Trophoblast cell (in vitro differentiated cells and primary cell): ENCODE measurements at regions not wholly inside any gene's neighbourhood (a gene's known extent, or its start where the extent isn't known, plus 50 kb on each side); places are given as distances from the start of the nearest gene placed in this dataset.

ENCODE experiments used
- DNase-seq, 2 donors: peaks; one replicate each; pipeline ENCODE4 v3.0.0-alpha.2; 2016
- H2AFZ ChIP-seq: 2 replicates; pipeline ENCODE4 v1.6.1; 2013; ENCODE audit warnings: low read length, moderate library complexity, mild to moderate bottlenecking; ENCODE audit not compliant: insufficient read depth, poor library complexity
- H2AK5ac ChIP-seq: 2 replicates; pipeline ENCODE4 v1.6.1; 2013; ENCODE audit warnings: mild to moderate bottlenecking, low read length
- H2BK120ac ChIP-seq: 2 replicates; pipeline ENCODE4 v1.6.1; 2013; ENCODE audit warnings: low read length, mild to moderate bottlenecking, moderate library complexity; ENCODE audit not compliant: insufficient read depth, poor library complexity
- H2BK12ac ChIP-seq: 2 replicates; pipeline ENCODE4 v1.6.1; 2013; ENCODE audit warnings: mild to moderate bottlenecking, low read length, moderate library complexity
- H2BK5ac ChIP-seq: 2 replicates; pipeline ENCODE4 v1.6.1; 2013; ENCODE audit warnings: low read length, low read depth, moderate library complexity, mild to moderate bottlenecking; ENCODE audit not compliant: poor library complexity
- H3K14ac ChIP-seq: 2 replicates; pipeline ENCODE4 v1.6.1; 2013; ENCODE audit warnings: mild to moderate bottlenecking, low read length
- H3K18ac ChIP-seq: 2 replicates; pipeline ENCODE4 v1.6.1; 2013; ENCODE audit warnings: mild to moderate bottlenecking, low read length
- H3K23ac ChIP-seq: 2 replicates; pipeline ENCODE4 v1.6.1; 2013; ENCODE audit warnings: low read length
- H3K27ac ChIP-seq: 2 replicates; pipeline ENCODE4 v1.5.1; 2013; ENCODE audit warnings: low read depth, mild to moderate bottlenecking, inconsistent platforms, low read length, moderate library complexity
- H3K27me3 ChIP-seq: 2 replicates; pipeline ENCODE4 v1.6.1; 2013; ENCODE audit warnings: inconsistent platforms, mild to moderate bottlenecking, low read length, moderate library complexity; ENCODE audit not compliant: insufficient read depth
- H3K36me3 ChIP-seq, 2 experiments: 1 replicate in 1 of 2; 2 replicates in 1 of 2; pipeline ENCODE4 v1.6.1; 2013; ENCODE audit warnings: low read length in 2 of 2, mild to moderate bottlenecking in 2 of 2, moderate library complexity in 1 of 2; ENCODE audit not compliant: insufficient read depth in 2 of 2, control insufficient read depth in 1 of 2
- H3K4ac ChIP-seq: 2 replicates; pipeline ENCODE4 v1.6.1; 2013; ENCODE audit warnings: low read depth, mild to moderate bottlenecking, low read length, moderate library complexity
- H3K4me1 ChIP-seq, 2 experiments: 1 replicate in 1 of 2; 2 replicates in 1 of 2; pipeline ENCODE4 v1.6.1; 2013; ENCODE audit warnings: low read length in 2 of 2, mild to moderate bottlenecking in 2 of 2, moderate library complexity in 1 of 2; ENCODE audit not compliant: insufficient read depth in 2 of 2, control insufficient read depth in 1 of 2
- H3K4me2 ChIP-seq: 2 replicates; pipeline ENCODE4 v1.6.1; 2013; ENCODE audit warnings: inconsistent platforms, mild to moderate bottlenecking, low read length, moderate library complexity
- H3K4me3 ChIP-seq: 2 replicates; pipeline ENCODE4 v1.5.1; 2013; ENCODE audit warnings: mild to moderate bottlenecking, low read depth, low read length, inconsistent platforms
- H3K79me1 ChIP-seq: one replicate; pipeline ENCODE4 v1.6.1; 2013; ENCODE audit warnings: low read length
- H3K79me2 ChIP-seq: 2 replicates; pipeline ENCODE4 v1.6.1; 2013; ENCODE audit warnings: low read length, mild to moderate bottlenecking; ENCODE audit not compliant: control insufficient read depth, insufficient read depth, poor library complexity
- H3K9ac ChIP-seq: 2 replicates; pipeline ENCODE4 v1.6.1; 2013; ENCODE audit warnings: mild to moderate bottlenecking, low read length
- H3K9me3 ChIP-seq: 2 replicates; pipeline ENCODE4 v1.6.1; 2013; ENCODE audit warnings: low read depth, mild to moderate bottlenecking, control low read depth, inconsistent platforms, low read length; ENCODE audit not compliant: insufficient read depth
- H4K12ac ChIP-seq: 2 replicates; pipeline ENCODE4 v1.6.1; 2013; ENCODE audit warnings: low read depth, mild to moderate bottlenecking, low read length, moderate library complexity
- H4K8ac ChIP-seq: 2 replicates; pipeline ENCODE4 v1.6.1; 2013; ENCODE audit warnings: low read depth, mild to moderate bottlenecking, low read length, moderate library complexity
- H4K91ac ChIP-seq: one replicate; pipeline ENCODE4 v1.6.1; 2013; ENCODE audit warnings: low read depth, mild to moderate bottlenecking, low read length, moderate library complexity
- WGBS: extraction: QIAGEN DNeasy Blood & Tissue Kit; methylation state at CpG from one replicate; pipeline ENCODE4 v1.1.7; 2013; ENCODE audit warnings: missing lambda C conversion rate; ENCODE audit not compliant: insufficient read length, insufficient coverage; ENCODE audit errors: extremely low coverage; 5-methylcytosine and 5-hydroxymethylcytosine counted together

- DNase-seq, result no peak
- no peak overlapping the region for H3K9ac ChIP-seq
- peaks cover 43% of the 10 kb centered on the region for H3K27me3 ChIP-seq
- H3K23ac ChIP-seq, result peak overlapping the region; percentile 48
- peaks cover 4 to 5% of the 10 kb centered on the region in 2 experiments for H3K4me1 ChIP-seq
- peak overlapping the region; percentile 56 for H3K4me2 ChIP-seq
- no peak overlapping the region for H2AK5ac ChIP-seq
- no peak overlapping the region for H4K91ac ChIP-seq
- H3K4me3 ChIP-seq, result no peak overlapping the region
- no peak overlapping the region for H4K12ac ChIP-seq
- no peak overlapping the region for H2BK5ac ChIP-seq
- no peak overlapping the region for H3K18ac ChIP-seq
- H3K4ac ChIP-seq, result no peak overlapping the region
- no peak overlapping the region for H2BK12ac ChIP-seq
- no peak overlapping the region for H2BK120ac ChIP-seq
- H3K27ac ChIP-seq, result no peak overlapping the region
- H3K9me3 ChIP-seq, result no peaks in the 10 kb centered on the region
- H3K36me3 ChIP-seq, result no peaks in the 10 kb centered on the region
- no peak overlapping the region for H4K8ac ChIP-seq
- H3K79me2 ChIP-seq, result no peaks in the 10 kb centered on the region
- H3K79me1 ChIP-seq, result no peaks in the 10 kb centered on the region
- H2AFZ ChIP-seq, result no peak overlapping the region
- H3K14ac ChIP-seq, result no peak overlapping the region
- WGBS, result no CpG with 5 or more reads among the region's 20 CpGs
Measured at GRCh38 chr15:96408591-96409183, 78.2 kb downstream of the NR2F2 start.

DNA sequence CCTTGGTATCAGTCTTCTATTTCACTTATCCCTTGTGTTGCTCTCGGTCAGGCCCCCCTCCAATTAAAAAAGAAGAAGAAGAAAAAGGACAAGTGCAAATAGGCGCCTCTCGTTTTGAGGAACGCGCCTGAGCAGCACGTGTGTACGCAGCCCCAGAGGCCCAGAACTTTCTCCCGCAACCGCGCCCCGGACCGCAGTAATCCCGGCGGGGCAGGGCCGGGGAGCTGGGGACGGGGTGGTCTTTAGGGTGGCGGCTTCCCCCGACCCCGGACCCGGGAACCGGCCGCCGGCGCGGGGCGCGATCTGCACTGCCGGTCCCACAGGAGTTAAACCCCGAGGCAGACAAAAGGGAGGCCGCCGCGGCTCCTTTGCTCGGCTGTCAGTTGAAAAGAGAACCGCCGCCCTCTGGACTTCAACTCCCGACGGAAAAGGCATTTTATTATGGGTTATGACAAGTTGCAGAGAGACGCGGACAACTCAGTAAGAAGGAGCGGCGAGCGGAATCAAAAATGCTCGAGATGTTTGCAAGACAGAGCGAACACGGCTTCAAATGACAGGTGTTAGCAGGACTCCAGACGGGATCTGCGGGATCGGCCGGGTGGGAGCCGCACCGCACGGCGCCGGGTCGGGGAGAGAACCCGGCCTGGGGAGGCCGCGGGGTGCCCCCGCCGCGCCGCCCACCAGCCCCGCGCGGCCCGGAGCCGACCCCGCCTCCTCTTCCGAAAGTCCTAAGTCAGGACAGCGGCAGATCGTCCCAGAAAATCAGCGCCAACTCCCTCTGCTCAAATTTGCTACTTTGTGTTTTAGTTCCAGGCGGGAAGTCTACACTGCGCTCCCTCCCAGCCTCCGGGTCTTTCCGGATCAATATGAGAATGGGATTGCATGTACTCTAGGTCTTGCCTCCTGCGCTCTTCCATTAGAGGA, 79.0 kb downstream of the NR2F2 start:
- no peak overlapping the region for H2BK5ac ChIP-seq
- no peak overlapping the region for H3K27ac ChIP-seq
- no peak overlapping the region for H3K23ac ChIP-seq
- no peak overlapping the region for H3K14ac ChIP-seq
- peak overlapping the region; percentile 27 for H2AFZ ChIP-seq
- no peak overlapping the region for H2AK5ac ChIP-seq
- WGBS, result no CpG with 5 or more reads among the region's 77 CpGs
- no peak overlapping the region for H4K8ac ChIP-seq
- no peaks in the 10 kb centered on the region for H3K79me2 ChIP-seq
- no peak overlapping the region for H3K4me3 ChIP-seq
- H3K9me3 ChIP-seq, result no peaks in the 10 kb centered on the region
- H3K79me1 ChIP-seq, result no peaks in the 10 kb centered on the region
- no peak overlapping the region for H2BK120ac ChIP-seq
- no peak overlapping the region for H4K12ac ChIP-seq
- no peak overlapping the region for H3K9ac ChIP-seq
- DNase-seq, result peak; percentile 21 to 51
- H2BK12ac ChIP-seq, result no peak overlapping the region
- no peak overlapping the region for H3K4ac ChIP-seq
- H3K36me3 ChIP-seq, result no peaks in the 10 kb centered on the region
- H3K27me3 ChIP-seq, result peaks cover 45% of the 10 kb centered on the region
- H3K4me1 ChIP-seq, result peaks cover 4 to 5% of the 10 kb centered on the region in 2 experiments
- H3K4me2 ChIP-seq, result peak overlapping the region; percentile 56
- no peak overlapping the region for H3K18ac ChIP-seq
- H4K91ac ChIP-seq, result no peak overlapping the region

- Histone ChIP-seq H2AK5ac (no peak overlapping the region), H3K4ac (no peak overlapping the region), H2BK5ac (no peak overlapping the region), H3K9me3 (no peaks in the 10 kb centered on the region), H2BK120ac (no peak overlapping the region), H2AFZ (no peak overlapping the region), H3K14ac (no peak overlapping the region), H4K8ac (no peak overlapping the region), H2BK12ac (no peak overlapping the region), H3K79me1 (no peaks in the 10 kb centered on the region), H3K4me2 (no peak overlapping the region), H3K4me3 (no peak overlapping the region), H3K9ac (no peak overlapping the region), H3K18ac (no peak overlapping the region), H3K79me2 (no peaks in the 10 kb centered on the region), H3K27me3 (peaks cover 54% of the 10 kb centered on the region), H3K36me3 (no peaks in the 10 kb centered on the region), H4K91ac (no peak overlapping the region), H3K4me1 (peaks cover 4 to 5% of the 10 kb centered on the region in 2 experiments), H4K12ac (no peak overlapping the region), H3K23ac (no peak overlapping the region), H3K27ac (no peak overlapping the region)
- peak in 1 of 2 donors; percentile 19 for DNase-seq
- WGBS, result no CpG with 5 or more reads among the region's 16 CpGs
Measured at GRCh38 chr15:96410175-96411055, 79.9 kb downstream of the NR2F2 start.
